ENCODE measurements at regions not wholly inside any gene's neighbourhood (a gene's known extent, or its start where the extent isn't known, plus 50 kb on each side); places are given as distances from the start of the nearest gene placed in this dataset.

DNA sequence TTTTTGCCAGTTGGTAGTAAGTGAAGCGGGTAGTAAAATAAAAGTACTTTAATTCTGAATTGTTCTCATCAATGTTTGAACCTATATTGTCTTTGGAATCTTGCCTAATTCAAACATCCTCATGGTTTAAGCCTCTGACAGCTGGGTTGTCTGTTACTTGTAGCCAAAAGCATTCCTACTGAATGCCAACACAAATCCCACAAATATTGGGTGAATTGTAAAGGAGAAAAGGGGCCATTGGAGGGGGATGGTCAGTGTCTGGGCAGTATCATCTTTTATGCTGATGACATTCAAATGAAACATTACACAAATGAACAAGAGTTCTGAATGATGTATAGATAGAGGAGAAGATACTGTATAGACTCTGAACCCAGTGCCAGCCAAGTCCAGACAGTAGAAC lies 309.5 kb downstream of the OSTF1 start:
- DNase-seq (ENCODE audit: low read depth in 3 of 3, low spot score in 2 of 3) = no peak

DNA sequence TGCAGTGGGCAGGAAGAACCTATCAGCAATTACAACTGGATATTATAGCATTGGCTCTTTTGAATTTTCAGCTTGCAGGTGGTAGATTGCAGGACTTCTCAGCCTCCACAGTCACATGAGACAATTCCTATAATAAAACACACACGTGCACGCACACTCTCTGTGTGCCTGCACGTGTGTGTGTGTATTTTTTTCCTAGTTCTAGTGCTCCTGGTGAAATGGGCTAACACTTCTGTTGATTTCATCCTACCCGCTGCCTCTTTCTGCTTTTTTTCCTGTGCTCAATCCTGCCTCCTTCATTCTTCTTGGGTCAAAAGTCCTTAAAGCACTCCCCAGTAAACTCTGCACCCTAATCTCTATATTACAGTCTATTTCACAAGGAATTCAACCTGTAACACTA lies 320.1 kb downstream of the OSTF1 start:
- DNase-seq (ENCODE audit: low read depth in 3 of 3, low spot score in 2 of 3) = no peak

DNA sequence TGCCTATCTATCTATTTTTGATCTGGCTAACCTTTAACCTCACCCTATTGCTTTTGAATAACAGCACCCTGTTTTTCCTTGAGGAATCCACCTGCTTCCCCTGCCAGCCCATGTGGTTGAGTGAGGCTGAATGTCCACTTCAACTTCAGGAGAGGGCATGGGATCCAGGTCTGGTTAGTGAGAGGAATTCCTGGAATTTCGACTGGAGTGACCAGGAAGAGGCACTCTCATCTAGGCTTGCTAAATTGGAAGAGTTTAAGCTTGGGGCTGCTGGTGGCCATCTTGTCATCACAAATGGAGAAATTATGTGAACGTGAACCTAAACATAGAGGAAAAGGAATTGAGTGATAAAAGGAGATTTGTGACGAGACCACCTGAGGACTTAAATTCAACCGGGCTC lies 322.1 kb downstream of the OSTF1 start:
- no peak for DNase-seq (ENCODE audit: low read depth in 3 of 3, low spot score in 2 of 3)

DNA sequence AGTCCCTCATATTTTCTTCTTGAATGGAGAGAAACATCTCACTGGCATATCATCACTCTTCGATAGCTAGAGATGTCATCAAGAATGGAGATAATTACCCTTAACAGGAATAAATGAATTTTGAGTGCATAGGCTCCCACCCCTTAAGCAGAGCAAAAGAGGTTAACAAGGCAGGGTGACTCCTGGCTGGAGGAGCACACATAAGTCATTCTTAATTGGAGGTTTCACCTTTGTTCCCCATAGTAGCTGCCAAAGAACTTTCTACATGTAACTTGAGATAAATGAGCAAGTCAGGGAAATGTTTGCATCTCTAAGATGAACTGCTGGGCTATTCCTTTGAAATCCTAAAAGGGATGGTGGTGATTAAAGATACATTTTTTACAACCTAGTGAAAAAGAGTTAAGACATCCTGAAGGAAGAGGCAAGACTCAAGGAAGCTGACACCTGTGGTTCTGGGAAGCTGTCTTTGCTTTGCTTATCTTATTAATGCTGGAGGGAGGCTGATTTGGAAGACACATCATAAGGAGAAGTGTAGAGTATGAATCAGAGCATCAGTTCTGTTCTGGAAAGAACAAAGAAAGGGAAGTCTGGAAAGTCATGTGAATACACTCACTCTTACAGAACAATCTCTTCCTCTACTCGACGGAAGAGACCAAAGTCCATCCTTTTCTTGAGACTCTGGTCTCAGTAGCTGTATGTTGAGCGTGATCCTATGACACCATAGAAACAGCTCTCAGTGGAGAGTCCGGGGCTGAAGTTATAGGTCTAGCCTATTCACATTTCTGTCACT lies 326.3 kb downstream of the OSTF1 start:
- DNase-seq (ENCODE audit: low read depth in 3 of 3, low spot score in 2 of 3) = peak in 1 of 3 donors; percentile 49

DNA sequence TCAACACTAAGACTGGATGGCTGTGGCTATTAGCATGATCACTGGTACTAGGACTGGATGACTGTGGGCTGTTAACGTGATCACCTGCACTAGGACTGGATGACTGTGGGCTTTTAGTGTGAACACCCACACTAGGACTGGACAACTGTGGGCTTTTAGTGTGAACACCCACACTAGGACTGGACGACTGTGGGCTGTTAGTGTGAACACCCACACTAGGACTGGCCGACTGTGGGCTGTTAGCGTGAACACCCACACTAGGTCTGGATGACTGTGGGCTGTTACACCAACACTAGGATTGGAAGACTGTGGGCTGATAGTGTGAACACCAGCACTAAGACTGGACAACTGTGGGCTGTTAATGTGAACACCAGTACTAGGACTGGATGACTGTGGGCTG lies 329.2 kb downstream of the OSTF1 start:
- no peak for DNase-seq (ENCODE audit: low read depth in 3 of 3, low spot score in 2 of 3)

DNA sequence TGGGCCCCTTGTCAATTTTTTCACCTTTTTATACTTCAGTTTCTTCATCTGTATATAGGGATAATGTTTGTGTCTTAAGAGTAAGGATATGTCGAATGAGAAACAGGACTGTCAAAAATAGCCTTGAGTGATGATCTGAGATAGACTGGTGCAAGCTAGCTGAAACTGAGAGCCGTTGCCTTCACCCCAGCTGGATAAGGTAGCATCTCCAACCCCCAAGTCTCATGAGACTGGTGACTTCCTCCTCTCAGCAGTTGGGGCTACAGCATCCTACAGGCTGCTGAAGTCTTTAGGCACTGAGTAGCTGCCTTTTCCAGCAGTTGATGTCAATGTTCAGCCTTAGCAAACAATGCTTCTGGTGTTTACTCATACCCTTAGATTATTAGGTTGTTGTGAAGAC lies 330.2 kb downstream of the OSTF1 start:
- DNase-seq (ENCODE audit: low read depth in 3 of 3, low spot score in 2 of 3) = no peak

DNA sequence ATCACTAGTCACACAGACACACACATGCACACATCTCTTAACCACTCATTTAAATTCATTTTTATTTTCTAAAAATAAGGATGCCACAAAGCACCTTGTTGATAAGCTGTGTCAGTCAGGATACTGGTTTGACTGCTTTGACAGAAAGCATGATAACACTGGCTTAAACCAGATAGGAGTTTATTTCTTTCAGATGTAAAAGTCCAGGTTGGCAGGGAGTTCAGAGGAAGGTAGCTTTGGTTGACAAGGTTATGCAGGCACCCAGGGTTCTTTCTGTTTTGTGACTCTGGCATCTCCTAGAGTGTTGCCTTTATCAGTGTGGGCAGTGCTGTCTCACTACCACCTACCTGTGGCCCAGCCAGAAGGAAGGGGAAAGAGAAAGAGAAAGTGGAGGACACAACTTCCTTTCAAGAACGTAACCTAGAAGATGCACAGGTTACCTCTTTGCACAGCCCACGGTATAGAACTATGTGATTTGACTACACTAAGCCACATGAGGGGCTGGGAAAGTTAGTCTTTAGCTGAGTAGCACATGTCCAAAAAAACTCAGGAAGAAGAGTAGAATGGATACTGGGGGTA lies 334.7 kb downstream of the OSTF1 start:
- DNase-seq (ENCODE audit: low read depth in 3 of 3, low spot score in 2 of 3) = no peak

DNA sequence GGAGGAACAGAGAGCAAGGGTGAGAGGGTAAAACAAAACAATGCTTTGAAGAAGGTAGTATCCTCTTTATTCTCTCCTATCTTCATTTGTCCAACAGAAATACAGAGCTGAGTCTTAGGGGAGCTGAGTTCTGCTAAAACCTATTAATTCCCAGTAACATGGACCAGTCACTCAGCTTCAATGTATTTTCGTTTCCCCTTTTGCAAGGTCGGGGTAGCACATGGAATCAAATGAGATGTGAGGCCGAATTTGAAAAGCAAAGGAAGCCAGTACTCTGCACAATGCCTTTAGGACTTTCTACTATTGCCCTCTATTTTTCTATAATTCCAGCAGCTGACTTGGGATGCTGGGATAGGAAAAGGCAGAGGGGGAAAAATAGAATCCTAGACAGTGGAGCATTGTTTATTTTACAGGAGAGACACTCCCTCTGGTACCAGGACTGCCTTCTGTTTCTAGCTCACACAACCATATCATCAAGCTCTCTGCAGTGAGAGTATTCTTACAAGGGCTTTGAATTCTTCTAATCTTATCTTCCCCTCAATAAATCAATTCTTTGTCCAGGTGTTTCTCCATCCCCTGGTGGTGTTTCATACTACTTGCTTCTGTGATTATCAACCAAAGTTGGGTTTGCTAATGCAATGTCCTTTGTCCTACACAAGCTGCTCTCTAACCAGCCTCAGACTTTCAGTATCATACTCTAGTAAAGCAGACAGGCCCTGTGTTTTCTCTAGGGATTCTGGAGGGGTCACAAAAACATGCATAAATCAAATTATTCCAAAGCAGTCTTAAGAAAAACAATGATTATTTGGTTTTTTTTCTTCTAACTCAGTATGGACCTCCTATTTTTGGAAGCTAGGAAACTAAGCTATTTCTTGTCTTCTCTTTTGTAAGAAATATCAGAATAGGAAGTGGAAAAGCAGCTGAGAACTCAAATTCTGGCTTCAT lies 341.5 kb downstream of the OSTF1 start:
- no peak for DNase-seq (ENCODE audit: low read depth in 3 of 3, low spot score in 2 of 3)

DNA sequence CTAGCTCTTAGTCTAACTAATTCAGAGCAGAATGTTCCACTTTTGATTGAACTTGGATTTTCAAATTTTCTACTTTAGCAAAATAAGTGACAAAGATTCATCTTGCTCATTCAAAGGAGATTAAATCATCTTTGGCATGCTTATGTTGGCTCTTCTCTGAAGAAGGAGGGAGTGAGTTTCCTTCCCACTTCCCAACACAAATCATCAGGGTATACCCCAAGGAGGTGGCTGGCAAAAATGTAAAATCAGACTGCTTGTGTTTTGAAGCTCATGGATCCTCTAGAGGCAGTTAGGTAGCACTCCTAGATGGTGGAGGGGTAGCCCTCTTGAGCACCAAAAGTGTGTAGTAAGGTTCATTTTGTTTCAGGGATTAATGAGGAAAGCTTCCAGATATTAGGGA lies 343.1 kb downstream of the OSTF1 start:
- no peak for DNase-seq (ENCODE audit: low read depth in 3 of 3, low spot score in 2 of 3)

DNA sequence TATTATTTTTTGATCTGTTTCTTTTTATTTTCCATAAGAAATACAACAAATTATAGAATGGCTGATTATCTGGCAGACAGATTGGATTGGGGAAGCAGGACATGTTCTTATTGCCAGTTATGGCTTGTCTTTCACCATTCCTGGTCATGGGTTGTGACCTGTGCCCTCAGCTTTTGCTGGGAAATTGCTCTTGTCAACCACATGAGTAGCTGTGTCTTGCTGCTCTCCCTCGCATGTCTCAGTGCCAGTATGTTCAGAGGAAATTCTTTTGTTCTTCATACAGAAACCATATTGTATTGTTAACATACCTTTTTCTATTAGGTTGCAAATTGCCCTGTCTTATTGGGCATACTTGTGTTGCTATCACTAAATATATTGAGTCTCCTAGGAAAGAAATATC lies 344.1 kb downstream of the OSTF1 start:
- no peak for DNase-seq (ENCODE audit: low read depth in 3 of 3, low spot score in 2 of 3)

DNA sequence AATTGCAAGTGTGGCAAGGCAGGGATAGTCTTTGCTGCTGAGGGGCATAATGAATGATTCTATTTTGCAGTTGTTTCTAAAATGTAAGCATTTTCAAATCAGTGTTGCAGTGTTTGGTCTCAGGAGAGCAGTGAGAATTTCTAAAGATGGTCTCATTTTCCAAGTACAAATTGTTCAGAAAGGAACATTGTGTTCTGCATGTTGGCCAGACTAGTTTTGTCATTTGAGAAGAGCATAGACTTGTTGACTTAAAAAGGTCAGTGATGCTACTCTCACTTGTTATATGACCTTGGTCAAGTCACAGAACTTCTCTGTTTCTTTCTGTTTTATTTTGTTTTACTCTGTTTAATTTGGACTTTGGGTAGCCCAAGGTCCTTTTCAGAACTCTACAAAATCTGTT lies 344.6 kb downstream of the OSTF1 start:
- DNase-seq (ENCODE audit: low read depth in 3 of 3, low spot score in 2 of 3) = no peak

DNA sequence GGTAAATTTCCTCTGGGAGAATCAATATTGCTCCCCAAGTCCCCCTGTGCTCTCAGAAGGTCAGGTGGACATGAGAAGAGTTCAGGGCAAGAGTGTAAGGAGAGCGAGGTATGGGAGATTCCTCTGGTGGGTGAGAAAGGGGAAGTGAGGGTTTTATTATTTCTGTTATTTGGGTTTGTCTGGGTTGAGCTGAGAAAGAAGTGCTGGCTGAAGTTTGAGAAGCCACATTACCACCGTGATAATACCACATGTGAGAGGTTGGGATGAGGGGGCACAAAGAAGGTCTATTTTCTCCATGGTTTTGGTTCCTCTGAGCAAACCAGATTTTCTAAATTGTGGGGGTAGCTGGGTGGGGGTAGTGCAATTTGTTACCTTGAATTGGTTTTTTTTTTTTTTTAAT lies 350.4 kb downstream of the OSTF1 start:
- DNase-seq (ENCODE audit: low read depth in 3 of 3, low spot score in 2 of 3) = no peak

DNA sequence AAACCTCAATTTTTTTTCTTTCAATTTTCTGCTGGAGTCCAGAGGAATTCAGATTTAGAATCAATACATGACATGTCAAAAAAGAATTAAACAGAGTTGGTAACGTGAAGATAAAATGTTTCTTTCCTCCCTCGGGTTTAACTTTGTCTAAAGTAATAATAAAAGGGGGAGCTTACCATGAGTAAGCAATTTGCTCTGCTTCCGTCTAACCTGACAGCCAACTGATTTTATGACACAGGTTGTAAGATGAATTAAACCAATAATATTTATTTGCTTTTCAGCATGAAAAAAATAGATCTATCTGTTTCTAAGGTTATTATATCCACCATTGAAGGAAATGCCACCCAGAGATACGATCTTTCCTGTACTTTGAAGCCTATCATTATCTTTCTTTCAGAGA lies 352.6 kb downstream of the OSTF1 start:
- DNase-seq (ENCODE audit: low read depth in 3 of 3, low spot score in 2 of 3) = no peak

DNA sequence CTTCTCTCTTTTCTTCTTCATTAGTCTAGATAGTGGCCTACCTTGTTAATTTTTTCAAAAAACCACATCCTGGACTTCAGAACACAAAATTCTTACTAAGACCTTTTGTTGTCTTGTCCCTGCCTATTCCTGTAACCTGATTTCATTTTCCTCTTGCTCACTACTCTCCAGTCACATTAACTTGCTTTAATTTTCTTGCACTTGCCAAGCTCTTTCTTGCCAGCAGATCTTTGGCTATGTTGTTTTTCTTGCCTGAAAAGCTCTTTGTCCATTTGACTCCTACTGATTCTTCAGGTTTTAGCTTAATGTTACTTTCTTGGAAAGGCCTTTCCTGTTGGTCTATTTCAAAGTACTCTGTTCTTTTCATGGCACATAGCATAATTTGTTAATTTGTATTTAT lies 356.8 kb downstream of the OSTF1 start:
- DNase-seq (ENCODE audit: low read depth in 3 of 3, low spot score in 2 of 3) = no peak

DNA sequence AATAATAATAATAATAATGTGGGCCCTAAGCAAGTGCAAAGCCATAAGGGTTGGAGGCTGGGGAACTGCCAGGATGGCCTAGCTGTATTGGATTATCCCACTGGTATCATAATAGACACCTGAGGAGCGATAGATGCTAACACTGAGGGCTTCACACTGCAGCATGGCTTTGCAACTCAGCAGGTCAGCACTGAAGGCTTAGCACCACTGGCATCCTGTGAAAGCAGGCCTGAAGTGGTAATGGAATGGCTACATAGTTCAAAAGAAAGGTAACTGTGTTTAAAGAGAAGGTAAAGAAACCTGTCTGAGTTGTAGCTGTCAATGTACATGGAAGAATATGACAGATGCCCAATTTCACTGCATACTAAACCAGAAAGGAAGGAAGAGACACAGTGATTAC lies 359.0 kb downstream of the OSTF1 start:
- no peak for DNase-seq (ENCODE audit: low read depth in 3 of 3, low spot score in 2 of 3)

DNA sequence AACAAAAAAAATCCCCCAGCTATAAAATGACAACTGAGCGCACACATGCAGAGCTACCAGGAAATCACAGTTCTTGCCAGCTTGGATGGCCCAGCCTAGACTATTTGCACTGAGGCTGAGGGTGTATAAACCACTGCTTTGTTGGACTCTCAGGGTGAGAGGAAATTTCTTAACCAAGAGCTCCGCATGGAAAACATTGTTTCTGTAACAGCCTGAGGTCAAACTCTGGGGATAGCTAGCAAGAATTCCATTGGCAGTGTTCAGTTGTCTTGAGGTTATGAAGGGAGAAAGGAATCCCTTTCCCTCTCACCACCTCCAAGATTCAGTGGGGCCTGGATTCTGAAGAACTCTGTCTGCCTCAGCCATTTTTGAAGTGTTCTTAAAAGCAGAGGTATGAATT lies 360.0 kb downstream of the OSTF1 start:
- no peak for DNase-seq (ENCODE audit: low read depth in 3 of 3, low spot score in 2 of 3)

DNA sequence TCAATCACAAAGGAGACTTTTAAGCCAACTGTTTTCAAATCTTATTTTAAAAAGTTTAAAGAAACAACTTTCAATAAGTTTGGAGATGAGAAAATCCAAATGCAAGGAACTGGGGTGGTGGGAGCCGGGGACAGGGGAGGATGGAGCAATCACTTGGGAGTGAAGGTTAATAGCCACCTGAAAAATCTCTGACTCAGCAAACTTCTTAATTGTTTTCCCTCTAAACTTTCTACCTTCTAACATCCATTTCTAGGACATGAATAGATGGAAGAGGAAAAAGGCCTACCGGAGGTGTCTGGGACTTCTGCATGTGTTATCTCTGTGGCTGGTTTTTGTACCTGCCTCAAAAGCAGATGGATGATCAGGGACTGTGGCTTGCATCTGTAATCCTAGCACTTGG lies 360.6 kb downstream of the OSTF1 start:
- no peak for DNase-seq (ENCODE audit: low read depth in 3 of 3, low spot score in 2 of 3)

DNA sequence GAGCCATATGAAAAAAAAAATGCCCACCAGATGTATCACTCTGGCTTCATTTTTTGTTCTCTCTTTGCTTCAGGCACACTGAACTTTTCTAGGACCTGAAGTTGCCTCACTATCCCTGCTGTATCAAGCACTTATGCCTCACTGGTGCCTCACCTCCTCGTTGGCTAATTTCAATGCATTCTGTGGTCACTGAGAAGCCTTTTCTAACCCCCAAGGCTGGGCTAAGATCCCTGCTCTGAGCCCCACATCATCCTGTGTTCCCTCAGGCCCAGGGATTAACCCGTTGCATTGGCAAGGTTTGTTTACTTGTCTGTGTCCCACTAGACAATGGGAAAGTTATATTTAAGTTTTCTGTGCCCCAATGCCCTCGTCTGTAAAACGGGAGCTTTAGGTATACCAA lies 362.7 kb downstream of the OSTF1 start:
- no peak for DNase-seq (ENCODE audit: low read depth in 3 of 3, low spot score in 2 of 3)

DNA sequence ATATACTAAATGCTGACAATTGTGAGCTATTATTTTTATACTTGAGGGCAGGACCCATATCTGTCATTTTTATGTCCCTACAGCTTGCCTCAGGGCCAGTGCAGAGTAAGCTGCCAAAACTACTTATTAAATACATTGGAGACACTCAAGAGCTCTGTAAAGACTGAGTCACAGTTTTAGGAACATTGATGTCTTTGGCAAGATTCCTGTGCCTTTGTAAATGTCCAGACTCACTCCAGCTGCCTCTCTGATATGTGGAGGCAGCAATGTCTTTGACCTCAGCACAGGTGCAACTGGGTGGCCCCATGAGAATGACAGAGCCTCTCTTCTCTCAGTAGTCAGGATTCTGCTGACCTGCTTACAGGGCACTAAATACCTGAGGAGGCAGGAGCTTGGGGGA lies 363.2 kb downstream of the OSTF1 start:
- peak in 2 of 3 donors; percentile 26 to 27 for DNase-seq (ENCODE audit: low read depth in 3 of 3, low spot score in 2 of 3)

DNA sequence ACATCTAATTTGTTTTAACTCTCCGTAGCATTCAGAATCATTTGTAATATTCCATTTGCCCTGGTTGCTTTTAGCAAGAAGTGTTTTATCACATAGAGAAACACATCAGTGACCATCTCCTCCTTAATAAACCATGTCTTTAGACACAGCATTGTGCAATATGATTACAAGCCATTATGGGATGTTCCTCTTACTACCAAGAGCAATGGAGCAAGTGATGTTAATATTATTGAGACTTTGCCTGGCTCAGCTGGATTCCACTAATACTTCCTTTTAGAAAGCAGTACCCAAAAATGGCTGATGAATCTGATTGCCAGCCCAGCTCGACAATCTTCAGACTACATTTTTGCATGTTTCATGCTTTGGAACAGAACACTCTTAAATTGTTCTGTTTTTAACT lies 364.2 kb downstream of the OSTF1 start:
- no peak for DNase-seq (ENCODE audit: low read depth in 3 of 3, low spot score in 2 of 3)

DNA sequence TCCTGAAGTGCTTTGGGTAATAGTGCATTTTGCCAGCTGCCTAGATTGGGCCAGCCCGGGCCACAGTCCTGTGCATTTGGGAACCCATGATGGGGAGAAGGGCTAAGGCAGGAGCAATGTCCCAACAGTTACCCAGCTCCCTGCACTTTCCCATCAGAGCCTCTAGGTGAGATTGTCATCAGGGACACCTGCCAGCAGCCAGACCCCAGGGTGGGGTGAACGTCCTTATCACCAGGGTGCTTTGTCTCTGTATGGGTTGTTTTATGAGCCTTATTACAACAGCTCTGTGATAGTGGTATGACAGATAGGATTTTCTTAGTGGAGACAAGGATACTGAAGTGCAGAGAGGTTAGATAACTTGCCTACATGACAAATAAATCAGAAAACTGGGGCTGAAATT lies 365.7 kb downstream of the OSTF1 start:
- DNase-seq (ENCODE audit: low read depth in 3 of 3, low spot score in 2 of 3) = no peak

DNA sequence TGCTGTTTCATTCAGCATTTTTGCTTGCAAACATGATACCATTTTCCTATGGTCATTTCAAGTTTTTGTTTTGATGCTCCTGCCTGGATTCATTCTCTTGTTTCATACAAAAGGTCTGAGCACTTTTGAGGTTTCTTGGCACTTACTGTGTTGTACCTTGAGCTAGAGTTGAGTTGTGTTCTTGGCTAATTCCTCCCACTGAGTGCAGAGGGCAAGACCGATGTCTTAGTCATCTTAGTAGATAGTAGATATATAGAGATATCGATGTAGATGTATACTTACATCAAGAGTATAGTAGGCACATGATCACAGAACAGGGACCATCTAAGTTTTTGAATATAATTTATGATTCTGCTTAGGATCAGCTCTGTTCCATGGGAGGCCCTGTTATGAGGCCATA lies 366.6 kb downstream of the OSTF1 start:
- no peak for DNase-seq (ENCODE audit: low read depth in 3 of 3, low spot score in 2 of 3)

Data from right renal cortex interstitium (tissue), 3 donors.